Renal cortical epithelial cell (primary cell): ENCODE measurements at regions not wholly inside any gene's neighbourhood (a gene's known extent, or its start where the extent isn't known, plus 50 kb on each side); places are given as distances from the start of the nearest gene placed in this dataset.

Experiments used
- DNase-seq: peaks from one replicate; pipeline ENCODE4 v3.0.0-alpha.2; 2011; ENCODE audit warnings: low read depth

GRCh38 chr10:128871671-128872231, 595.3 kb upstream of the MGMT start:
- no peak for DNase-seq

GRCh38 chr10:128873411-128874054, 593.5 kb upstream of the MGMT start:
- no peak for DNase-seq

GRCh38 chr10:128874331-128874730, 592.7 kb upstream of the MGMT start:
- DNase-seq: no peak

GRCh38 chr10:128875030-128875744, 591.9 kb upstream of the MGMT start:
- no peak for DNase-seq

GRCh38 chr10:128875956-128876736, 590.9 kb upstream of the MGMT start:
- DNase-seq: no peak

GRCh38 chr10:128877141-128877540, 589.9 kb upstream of the MGMT start:
- no peak for DNase-seq

- DNase-seq: no peak
Measured at GRCh38 chr10:128877936-128878335, 589.1 kb upstream of the MGMT start.

- no peak for DNase-seq
Measured at GRCh38 chr10:128879030-128879429, 588.0 kb upstream of the MGMT start.

GRCh38 chr10:128879441-128880140, 587.5 kb upstream of the MGMT start:
- DNase-seq: no peak

GRCh38 chr10:128880159-128880725, 586.8 kb upstream of the MGMT start:
- DNase-seq: no peak

- no peak for DNase-seq
Measured at GRCh38 chr10:128881086-128881485, 586.0 kb upstream of the MGMT start.

- DNase-seq: no peak
Measured at GRCh38 chr10:128883231-128884032, 583.6 kb upstream of the MGMT start.

- no peak for DNase-seq
Measured at GRCh38 chr10:128884033-128884425, 583.0 kb upstream of the MGMT start.

- no peak for DNase-seq
Measured at GRCh38 chr10:128884496-128885072, 582.5 kb upstream of the MGMT start.

GRCh38 chr10:128885573-128886555, 581.2 kb upstream of the MGMT start:
- no peak for DNase-seq

- DNase-seq: no peak
Measured at GRCh38 chr10:128887856-128888255, 579.2 kb upstream of the MGMT start.

- DNase-seq: no peak
Measured at GRCh38 chr10:128892005-128892404, 575.0 kb upstream of the MGMT start.

- DNase-seq: no peak
Measured at GRCh38 chr10:128894641-128895040, 572.4 kb upstream of the MGMT start.

GRCh38 chr10:128895473-128895872, 571.6 kb upstream of the MGMT start:
- no peak for DNase-seq
